Activated CD4-positive, alpha-beta memory T cell treated with anti-CD3 and anti-CD28 coated beads for 36 hours (primary cell): ENCODE measurements at regions not wholly inside any gene's neighbourhood (a gene's known extent, or its start where the extent isn't known, plus 50 kb on each side); places are given as distances from the start of the nearest gene placed in this dataset.

Source experiments
- CTCF ChIA-PET: fragments of 350-600 bp; sonication (Branson Sonifier 250); formaldehyde crosslinking; loops from one replicate; lab custom pipeline; 2021; ENCODE audit warnings: antibody characterized with exemption, inconsistent platforms; lab: Charles Lee
- POLR2A ChIA-PET: fragments of 350-600 bp; sonication (Branson Sonifier 250); formaldehyde crosslinking; loops from one replicate; lab custom pipeline; 2021; ENCODE audit warnings: antibody characterized with exemption; lab: Charles Lee
- DNase-seq: peaks from one replicate; pipeline ENCODE4 v3.0.0-alpha.2; 2020
- H3K27ac Mint-ChIP-seq: one replicate; pipeline ENCODE4 v1.8.0; 2021; ENCODE audit warnings: mixed read lengths
- H3K27me3 Mint-ChIP-seq: one replicate; pipeline ENCODE4 v1.8.0; 2021; ENCODE audit warnings: mixed read lengths
- H3K36me3 Mint-ChIP-seq: one replicate; pipeline ENCODE4 v1.8.0; 2021; ENCODE audit warnings: mixed read lengths
- H3K4me1 Mint-ChIP-seq: one replicate; pipeline ENCODE4 v1.8.0; 2021; ENCODE audit warnings: low read depth, mixed read lengths
- H3K4me3 Mint-ChIP-seq: one replicate; pipeline ENCODE4 v1.8.0; 2021; ENCODE audit warnings: mild to moderate bottlenecking, mixed read lengths
- H3K9me3 Mint-ChIP-seq: one replicate; pipeline ENCODE4 v1.8.0; 2021; ENCODE audit warnings: mixed read lengths
- intact Hi-C: fragments of 100-400 bp; cut with micrococcal nuclease; formaldehyde crosslinking; loops from one replicate; pipeline ENCODE4 v1.15.1; 2023

DNA sequence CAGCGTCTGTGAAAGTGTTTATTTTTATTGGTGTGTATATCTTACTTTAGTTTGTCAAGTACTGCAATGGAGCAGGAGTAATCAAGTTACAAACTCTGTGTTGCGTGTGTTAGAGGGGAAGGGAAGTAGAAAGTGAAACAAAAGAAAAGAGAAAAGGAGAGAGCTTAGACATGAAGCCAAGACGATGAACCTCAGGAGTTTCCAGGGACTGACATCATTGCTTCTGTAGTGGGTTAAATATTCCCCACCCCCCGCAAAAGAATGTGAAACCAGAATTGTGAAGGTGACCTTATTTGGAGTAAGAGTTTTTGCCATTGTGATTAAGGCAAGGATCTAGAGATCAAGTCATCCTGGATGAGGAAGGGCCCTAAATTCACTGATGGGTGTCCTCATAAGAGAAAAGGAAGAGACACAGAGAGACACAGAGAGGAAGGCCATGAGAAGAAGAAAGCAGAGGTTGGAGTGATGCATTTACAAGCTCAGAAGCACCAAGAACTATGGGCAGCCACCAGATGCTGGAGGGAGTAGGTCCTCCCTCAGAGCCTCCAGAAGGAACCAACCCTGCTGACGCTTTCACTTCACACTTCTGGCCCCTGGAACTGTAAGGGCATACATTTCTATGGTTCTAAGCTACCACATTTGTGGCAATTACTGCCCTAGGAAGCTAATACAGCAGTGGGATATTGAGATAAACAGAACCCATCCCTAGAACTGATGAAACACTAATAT is 173.6 kb upstream of the SFRP2 start:
- POLR2A ChIA-PET, result no interaction called here
- Mint-ChIP-seq H3K27me3 (no peaks in the 10 kb centered on the region), H3K27ac (no peak overlapping the region), H3K36me3 (no peaks in the 10 kb centered on the region), H3K4me1 (no peaks in the 10 kb centered on the region), H3K4me3 (no peak overlapping the region), H3K9me3 (peaks cover 9% of the 10 kb centered on the region)
- intact Hi-C loops, result no loop called here
- DNase-seq, result no peak
- CTCF ChIA-PET, result no interaction called here

GRCh38 chr4:153955327-153955726 is 166.4 kb upstream of the SFRP2 start:
- no peak overlapping the region for H3K4me3 Mint-ChIP-seq
- peaks cover 3% of the 10 kb centered on the region for H3K27me3 Mint-ChIP-seq
- intact Hi-C loops, result no loop called here
- peaks cover 9% of the 10 kb centered on the region for H3K9me3 Mint-ChIP-seq
- ChIA-PET POLR2A (no interaction called here), CTCF (interaction anchor here (0.6 kb wide), 1 partner anchor 870 kb away, joined by 3 read pairs; no protein-coding TSS in a partner anchor)
- H3K36me3 Mint-ChIP-seq, result no peaks in the 10 kb centered on the region
- H3K4me1 Mint-ChIP-seq, result peaks cover 4% of the 10 kb centered on the region
- no peak for DNase-seq
- no peak overlapping the region for H3K27ac Mint-ChIP-seq

GRCh38 chr4:153954654-153955053 is 165.8 kb upstream of the SFRP2 start:
- peaks cover 11% of the 10 kb centered on the region for H3K4me1 Mint-ChIP-seq
- DNase-seq, result no peak
- H3K4me3 Mint-ChIP-seq, result no peak overlapping the region
- no peaks in the 10 kb centered on the region for H3K36me3 Mint-ChIP-seq
- intact Hi-C loops, result no loop called here
- H3K27me3 Mint-ChIP-seq, result peaks cover 3% of the 10 kb centered on the region
- ChIA-PET POLR2A (no interaction called here), CTCF (no interaction called here)
- H3K27ac Mint-ChIP-seq, result no peak overlapping the region
- peaks cover 9% of the 10 kb centered on the region for H3K9me3 Mint-ChIP-seq

DNA sequence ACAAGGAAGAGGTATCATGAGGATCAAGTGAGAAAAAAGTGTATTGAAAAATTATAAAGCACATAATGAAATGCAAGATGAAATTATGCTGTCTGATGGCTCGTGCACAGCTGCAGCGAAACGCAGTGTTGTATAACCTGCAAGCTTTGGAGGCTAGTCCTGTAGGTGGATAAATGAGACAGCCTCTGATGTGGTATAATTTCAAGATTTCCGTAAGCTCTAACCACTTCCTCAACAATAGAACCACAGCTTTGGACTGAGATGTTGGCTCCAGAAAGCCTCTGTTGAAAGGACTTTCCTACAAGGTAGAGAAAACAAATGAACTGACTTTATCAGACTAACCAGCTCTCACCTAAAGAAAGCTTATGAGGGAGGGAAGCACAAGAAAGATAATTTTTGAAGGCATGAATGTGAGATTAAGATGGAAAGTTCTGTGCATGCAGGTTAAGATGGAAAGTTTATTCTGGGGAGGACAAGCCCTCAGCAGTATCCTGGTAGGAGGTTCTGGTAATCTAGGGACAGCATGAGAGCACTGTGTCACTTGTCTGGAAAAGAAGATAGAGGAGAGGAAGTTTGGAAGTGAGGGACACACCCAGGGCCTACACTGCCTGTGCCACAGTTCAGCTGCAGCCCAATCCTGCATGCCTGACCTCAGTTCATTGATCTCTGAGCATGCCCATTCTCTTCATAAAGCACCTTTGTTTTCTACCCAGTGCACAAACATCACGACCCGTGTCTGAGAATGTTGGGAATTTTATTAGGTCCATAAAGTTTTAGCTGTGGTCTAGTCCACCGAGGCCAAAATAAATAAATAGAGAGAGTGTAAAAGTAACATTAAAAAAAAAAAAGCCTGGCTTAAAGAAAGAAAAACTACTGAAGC is 161.5 kb upstream of the SFRP2 start:
- peaks cover 6% of the 10 kb centered on the region for H3K9me3 Mint-ChIP-seq
- H3K36me3 Mint-ChIP-seq, result peaks cover 7% of the 10 kb centered on the region
- CTCF ChIA-PET, result interaction anchor here (1.1 kb wide), 2 partner anchors 17 to 169 kb away, joined by 3 read pairs; no protein-coding TSS in a partner anchor
- peaks cover 13% of the 10 kb centered on the region for H3K27me3 Mint-ChIP-seq
- H3K27ac Mint-ChIP-seq, result no peak overlapping the region
- intact Hi-C loops, result loop anchor here (2.0 kb wide), 1 partner anchor 34 kb away; no protein-coding TSS in a partner anchor
- H3K4me1 Mint-ChIP-seq, result peaks cover 21% of the 10 kb centered on the region
- peak; percentile 15 for DNase-seq
- no peak overlapping the region for H3K4me3 Mint-ChIP-seq
- POLR2A ChIA-PET, result interaction anchor here (0.6 kb wide), 1 partner anchor 141 kb away, joined by 5 read pairs; no protein-coding TSS in a partner anchor

- ChIA-PET POLR2A (no interaction called here), CTCF (no interaction called here)
- intact Hi-C loops, result no loop called here
- no peak for DNase-seq
- peaks cover 29% of the 10 kb centered on the region for H3K4me1 Mint-ChIP-seq
- H3K27ac Mint-ChIP-seq, result no peak overlapping the region
- H3K27me3 Mint-ChIP-seq, result peaks cover 17% of the 10 kb centered on the region
- H3K4me3 Mint-ChIP-seq, result no peak overlapping the region
- H3K9me3 Mint-ChIP-seq, result peaks cover 10% of the 10 kb centered on the region
- peaks cover 7% of the 10 kb centered on the region for H3K36me3 Mint-ChIP-seq
Measured at GRCh38 chr4:153948041-153948440, 159.2 kb upstream of the SFRP2 start.

DNA sequence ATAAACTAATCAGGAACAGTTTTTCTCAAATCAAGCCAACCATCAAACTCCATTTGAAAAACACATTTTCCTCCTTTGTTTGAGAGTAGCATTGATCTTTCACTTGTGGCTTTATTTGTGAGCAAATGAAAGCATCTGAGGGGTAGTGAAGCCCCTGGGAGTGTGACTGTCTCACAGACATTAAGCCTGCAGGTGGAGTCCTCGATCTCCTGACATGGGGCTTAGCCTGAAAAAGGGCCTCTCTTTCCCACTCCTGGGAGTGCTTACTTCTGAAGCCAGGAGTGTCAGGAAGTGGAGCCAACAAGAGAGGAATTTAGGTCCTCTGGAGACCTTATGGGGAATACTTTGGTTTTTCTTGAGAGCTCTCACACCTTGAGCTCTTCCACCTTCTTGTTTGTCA is 158.2 kb upstream of the SFRP2 start:
- H3K4me1 Mint-ChIP-seq, result peaks cover 29% of the 10 kb centered on the region
- no peak overlapping the region for H3K27ac Mint-ChIP-seq
- intact Hi-C loops, result no loop called here

GRCh38 chr4:153945704-153946103 is 156.8 kb upstream of the SFRP2 start:
- ChIA-PET POLR2A (no interaction called here), CTCF (no interaction called here)
- Mint-ChIP-seq H3K27me3 (peaks cover 26% of the 10 kb centered on the region), H3K27ac (no peak overlapping the region), H3K4me1 (peaks cover 29% of the 10 kb centered on the region), H3K9me3 (peaks cover 10% of the 10 kb centered on the region), H3K4me3 (no peak overlapping the region), H3K36me3 (peaks cover 7% of the 10 kb centered on the region)
- intact Hi-C loops, result no loop called here
- DNase-seq, result no peak

More for the DNA sequence above, 158.2 kb upstream of the SFRP2 start:
- POLR2A ChIA-PET, result no interaction called here
- no peak for DNase-seq
- Mint-ChIP-seq H3K36me3 (peaks cover 7% of the 10 kb centered on the region), H3K9me3 (peaks cover 10% of the 10 kb centered on the region), H3K4me3 (no peak overlapping the region), H3K27me3 (peaks cover 18% of the 10 kb centered on the region)
- CTCF ChIA-PET, result interaction anchor here (0.9 kb wide), 1 partner anchor 603 kb away, joined by 3 read pairs; the partner anchor contains the start of gene PLRG1

- POLR2A ChIA-PET, result interaction anchor here (0.9 kb wide), 1 partner anchor 28 kb away, joined by 4 read pairs; no protein-coding TSS in a partner anchor
- peaks cover 28% of the 10 kb centered on the region for H3K27me3 Mint-ChIP-seq
- CTCF ChIA-PET, result no interaction called here
Measured at GRCh38 chr4:153943738-153944415, 155.0 kb upstream of the SFRP2 start.

DNA sequence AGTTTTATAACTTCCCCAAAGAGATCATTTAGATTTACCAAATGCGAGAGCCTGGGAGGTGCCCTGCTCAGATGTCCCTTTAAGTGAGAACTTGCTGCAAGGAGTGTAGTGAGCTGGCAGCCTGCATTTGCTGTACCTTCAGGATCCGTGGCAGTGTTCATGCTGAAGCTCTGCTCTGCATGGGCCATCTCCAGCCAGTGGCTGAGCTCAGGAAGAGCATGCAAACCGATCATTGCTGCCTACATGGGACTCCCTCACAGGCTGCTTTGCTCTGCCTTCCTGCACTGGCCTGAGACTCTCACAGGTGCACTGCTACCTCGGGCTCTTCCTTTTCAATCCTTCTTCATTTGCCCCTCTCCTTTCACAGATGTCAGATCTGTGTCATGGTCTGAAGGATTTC is 152.0 kb upstream of the SFRP2 start:
- intact Hi-C loops, result no loop called here
- Mint-ChIP-seq H3K4me3 (no peak overlapping the region), H3K27ac (no peak overlapping the region), H3K27me3 (peaks cover 22% of the 10 kb centered on the region), H3K4me1 (peaks cover 13% of the 10 kb centered on the region), H3K36me3 (peaks cover 4% of the 10 kb centered on the region), H3K9me3 (peaks cover 10% of the 10 kb centered on the region)
- no peak for DNase-seq
- ChIA-PET POLR2A (no interaction called here), CTCF (no interaction called here)

More at GRCh38 chr4:153943738-153944415, 155.0 kb upstream of the SFRP2 start:
- intact Hi-C loops, result loop anchor here (1.0 kb wide), 2 partner anchors 28 to 221 kb away; no protein-coding TSS in a partner anchor
- Mint-ChIP-seq H3K4me3 (no peak overlapping the region), H3K36me3 (peaks cover 7% of the 10 kb centered on the region), H3K4me1 (peaks cover 12% of the 10 kb centered on the region), H3K27ac (no peak overlapping the region), H3K9me3 (peaks cover 10% of the 10 kb centered on the region)
- no peak for DNase-seq

DNA sequence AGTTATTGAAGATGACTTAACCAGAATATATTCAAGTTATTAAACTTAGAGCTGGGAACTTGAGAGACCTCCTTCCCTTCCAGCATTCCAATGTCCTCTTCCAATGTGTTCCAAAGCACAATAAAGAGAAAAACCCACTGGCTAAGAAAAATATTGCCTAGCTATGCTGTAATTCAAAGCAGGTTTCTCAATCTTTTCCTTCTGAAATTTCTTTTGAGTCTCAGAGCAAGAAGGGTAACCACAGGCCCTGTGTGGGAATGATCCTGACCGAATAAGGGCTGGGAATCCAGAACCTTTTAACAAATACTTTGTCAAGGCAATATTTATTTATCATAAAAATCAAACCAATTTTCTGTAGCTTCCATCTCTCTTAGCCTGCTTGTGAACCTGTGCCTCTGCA is 150.7 kb upstream of the SFRP2 start:
- Mint-ChIP-seq H3K36me3 (no peaks in the 10 kb centered on the region), H3K27me3 (peaks cover 21% of the 10 kb centered on the region), H3K4me1 (peaks cover 13% of the 10 kb centered on the region), H3K27ac (no peak overlapping the region), H3K4me3 (no peak overlapping the region), H3K9me3 (no peaks in the 10 kb centered on the region)
- CTCF ChIA-PET, result no interaction called here
- POLR2A ChIA-PET, result no interaction called here
- no peak for DNase-seq
- intact Hi-C loops, result no loop called here

DNA sequence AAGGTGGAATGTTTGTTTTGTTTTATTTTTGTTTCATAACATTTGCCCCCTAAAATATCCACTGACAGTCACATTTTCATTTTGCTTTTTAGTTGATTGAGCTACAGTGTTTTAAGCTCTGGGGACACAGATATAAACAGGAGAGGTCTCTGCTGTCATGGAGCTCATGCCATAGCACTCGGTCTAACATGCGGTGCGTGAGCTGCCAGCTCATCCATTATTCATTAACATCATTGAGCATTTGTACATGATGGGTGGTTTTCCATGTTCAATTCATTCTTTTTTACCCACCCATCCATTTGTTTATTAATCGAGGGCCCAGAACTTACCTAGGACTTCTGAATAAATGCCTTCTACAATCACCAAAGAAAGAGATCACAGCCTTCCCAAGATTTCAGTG is 150.1 kb upstream of the SFRP2 start:
- Mint-ChIP-seq H3K27ac (no peak overlapping the region), H3K27me3 (peaks cover 22% of the 10 kb centered on the region), H3K4me3 (no peak overlapping the region), H3K4me1 (peaks cover 11% of the 10 kb centered on the region), H3K36me3 (no peaks in the 10 kb centered on the region), H3K9me3 (no peaks in the 10 kb centered on the region)
- CTCF ChIA-PET, result no interaction called here
- intact Hi-C loops, result no loop called here
- DNase-seq, result no peak
- POLR2A ChIA-PET, result no interaction called here

DNA sequence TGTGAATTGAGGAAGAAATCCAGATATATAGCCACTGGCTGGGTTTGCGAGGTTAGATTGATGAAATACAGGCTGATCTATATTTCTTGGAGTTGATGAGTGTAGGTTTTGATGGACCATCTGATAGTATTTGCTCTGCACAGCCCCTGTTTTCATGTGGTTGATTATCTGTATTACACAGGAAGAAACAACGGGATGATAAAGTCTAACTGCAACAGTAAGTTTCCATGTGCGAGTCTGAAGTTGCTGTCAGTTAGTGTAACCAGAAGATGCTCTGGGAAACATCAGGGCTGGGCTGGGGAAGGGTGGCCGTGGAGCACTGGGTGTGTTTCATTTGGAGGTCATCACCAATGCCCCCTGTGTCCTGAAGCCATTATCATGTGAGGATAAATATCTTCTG is 148.4 kb upstream of the SFRP2 start:
- H3K4me1 Mint-ChIP-seq, result peaks cover 4% of the 10 kb centered on the region
- no peak overlapping the region for H3K4me3 Mint-ChIP-seq
- ChIA-PET POLR2A (no interaction called here), CTCF (no interaction called here)
- intact Hi-C loops, result no loop called here
- H3K9me3 Mint-ChIP-seq, result no peaks in the 10 kb centered on the region
- DNase-seq, result no peak
- H3K36me3 Mint-ChIP-seq, result no peaks in the 10 kb centered on the region
- H3K27ac Mint-ChIP-seq, result no peak overlapping the region
- peaks cover 27% of the 10 kb centered on the region for H3K27me3 Mint-ChIP-seq
